ENCODE measurements at regions not wholly inside any gene's neighbourhood (a gene's known extent, or its start where the extent isn't known, plus 50 kb on each side); places are given as distances from the start of the nearest gene placed in this dataset.
"Not testable (repeated sequence)": the region's sequence is repeated elsewhere in the genome, so short reads cannot be mapped to it uniquely, and the experiment has no call there.

DNA sequence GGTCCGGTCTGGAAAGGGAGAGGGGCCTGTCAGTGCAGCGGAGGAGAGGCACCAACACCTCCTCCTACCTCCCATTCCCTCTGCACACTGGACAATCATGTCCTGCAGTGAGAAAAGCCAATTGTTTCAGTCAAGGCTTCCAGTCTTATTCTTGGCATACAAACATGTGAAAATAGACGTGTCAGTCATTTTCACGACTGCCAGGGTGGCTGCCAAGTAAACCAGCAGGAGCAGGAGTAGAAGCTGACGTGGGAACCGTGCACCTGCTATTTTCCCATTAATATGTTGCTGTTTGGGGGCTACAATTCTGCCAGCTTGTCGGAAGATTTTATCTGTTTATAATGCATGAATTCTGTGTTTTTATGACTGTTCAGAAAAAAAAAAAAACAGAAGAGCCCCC is 202.3 kb downstream of the SPP2 start:
- TF ChIP-seq, protein P1, sequence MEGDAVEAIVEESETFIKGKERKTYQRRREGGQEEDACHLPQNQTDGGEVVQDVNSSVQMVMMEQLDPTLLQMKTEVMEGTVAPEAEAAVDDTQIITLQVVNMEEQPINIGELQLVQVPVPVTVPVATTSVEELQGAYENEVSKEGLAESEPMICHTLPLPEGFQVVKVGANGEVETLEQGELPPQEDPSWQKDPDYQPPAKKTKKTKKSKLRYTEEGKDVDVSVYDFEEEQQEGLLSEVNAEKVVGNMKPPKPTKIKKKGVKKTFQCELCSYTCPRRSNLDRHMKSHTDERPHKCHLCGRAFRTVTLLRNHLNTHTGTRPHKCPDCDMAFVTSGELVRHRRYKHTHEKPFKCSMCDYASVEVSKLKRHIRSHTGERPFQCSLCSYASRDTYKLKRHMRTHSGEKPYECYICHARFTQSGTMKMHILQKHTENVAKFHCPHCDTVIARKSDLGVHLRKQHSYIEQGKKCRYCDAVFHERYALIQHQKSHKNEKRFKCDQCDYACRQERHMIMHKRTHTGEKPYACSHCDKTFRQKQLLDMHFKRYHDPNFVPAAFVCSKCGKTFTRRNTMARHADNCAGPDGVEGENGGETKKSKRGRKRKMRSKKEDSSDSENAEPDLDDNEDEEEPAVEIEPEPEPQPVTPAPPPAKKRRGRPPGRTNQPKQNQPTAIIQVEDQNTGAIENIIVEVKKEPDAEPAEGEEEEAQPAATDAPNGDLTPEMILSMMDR (IDR thresholded peaks at IDR 0.05) = no peak
- no peak for DNase-seq (ENCODE audit: low spot score)
- H3K27ac ChIP-seq = no peak overlapping the region
- H3K4me3 ChIP-seq = no peak overlapping the region

DNA sequence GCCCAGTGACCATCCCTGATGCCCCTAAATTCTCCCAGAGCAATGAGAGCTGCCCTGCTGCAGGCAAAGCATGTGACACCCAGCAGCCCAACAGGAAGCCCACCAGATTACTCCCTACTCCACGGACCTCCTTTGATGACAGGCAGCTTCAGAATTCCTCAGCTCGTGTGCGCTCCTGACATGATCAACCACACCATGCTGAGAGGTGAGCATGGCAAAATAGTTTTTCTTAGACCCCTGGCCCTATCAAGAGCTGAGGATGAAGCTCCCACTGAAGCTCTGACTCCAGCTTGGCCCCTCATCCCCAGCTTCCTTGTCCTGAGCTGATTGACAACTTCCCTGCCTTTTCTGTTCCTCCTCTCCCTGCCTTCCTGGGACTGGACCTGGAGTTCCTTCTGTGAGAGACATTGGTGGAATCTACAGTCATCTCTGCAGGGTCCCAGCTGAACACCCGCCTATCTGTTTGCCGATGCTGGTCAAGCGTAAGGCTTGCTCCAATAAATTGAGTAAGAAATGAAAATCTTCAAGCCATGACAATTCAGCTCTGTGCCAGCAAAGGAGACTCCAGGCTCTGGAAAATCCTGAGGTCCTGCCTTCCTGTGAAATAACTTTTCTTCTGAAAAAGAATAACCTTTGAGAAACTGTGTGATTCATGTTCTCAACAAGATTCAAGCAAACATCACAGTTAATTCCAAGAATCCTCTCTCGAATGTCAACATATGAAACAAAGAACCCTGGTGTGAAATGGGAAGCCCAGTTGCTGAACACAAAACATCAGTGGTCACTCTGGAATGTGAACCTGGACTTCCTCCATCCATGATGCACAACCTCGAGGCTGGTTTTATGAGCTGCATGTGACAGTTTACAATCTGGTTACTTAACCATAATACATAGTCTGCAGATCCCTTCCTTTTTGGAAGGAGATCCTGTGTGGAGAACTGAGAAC is 201.1 kb downstream of the SPP2 start:
- TF ChIP-seq, protein P1 (IDR thresholded peaks at IDR 0.05) = no peak
- no peak for DNase-seq (ENCODE audit: low spot score)
- Histone ChIP-seq H3K27ac (no peak overlapping the region), H3K4me3 (no peak overlapping the region)

DNA sequence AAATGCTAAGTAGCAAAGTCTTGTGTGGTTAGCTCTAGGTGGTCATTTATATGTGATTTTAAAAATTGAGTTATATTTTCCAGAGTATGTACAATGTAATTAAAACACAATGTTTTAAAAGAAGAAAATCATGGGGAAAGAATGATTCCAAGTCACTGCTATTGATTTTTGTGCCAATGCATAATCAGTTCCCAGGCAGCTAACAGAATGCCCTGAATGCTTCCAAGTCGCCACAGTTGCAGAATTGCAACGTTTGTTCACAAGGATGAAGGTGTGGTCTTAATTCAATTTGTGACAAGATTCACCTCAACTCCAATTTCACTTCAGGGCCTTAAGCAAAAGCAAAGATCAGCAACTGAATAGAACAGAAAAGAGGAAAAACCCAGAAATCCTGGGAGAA is 200.4 kb downstream of the SPP2 start:
- TF ChIP-seq, protein P1 (IDR thresholded peaks at IDR 0.05) = no peak
- no peak for DNase-seq (ENCODE audit: low spot score)
- no peak overlapping the region for H3K27ac ChIP-seq
- H3K4me3 ChIP-seq = no peak overlapping the region

DNA sequence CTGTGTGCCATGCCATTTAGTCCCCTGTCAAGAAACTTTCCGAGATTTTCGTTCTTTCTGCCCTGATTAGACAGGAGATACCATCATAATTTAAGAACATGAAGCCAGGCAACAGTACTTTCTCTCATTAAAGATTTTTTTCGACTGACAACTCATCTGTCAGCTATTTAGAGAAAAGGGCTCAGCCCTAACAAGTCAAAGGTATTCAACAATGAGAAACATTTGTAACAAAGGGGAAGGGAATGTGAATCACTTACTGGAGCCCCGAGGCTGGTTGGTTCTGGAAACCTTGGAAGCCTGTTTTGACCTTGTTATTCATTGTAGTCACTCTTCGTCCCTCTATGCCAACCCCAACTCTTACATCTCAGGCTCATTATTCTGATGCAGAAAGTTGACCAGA is 199.4 kb downstream of the SPP2 start:
- TF ChIP-seq, protein P1 (IDR thresholded peaks at IDR 0.05) = no peak
- DNase-seq (ENCODE audit: low spot score) = no peak
- H3K27ac ChIP-seq = no peak overlapping the region
- H3K4me3 ChIP-seq = no peak overlapping the region

DNA sequence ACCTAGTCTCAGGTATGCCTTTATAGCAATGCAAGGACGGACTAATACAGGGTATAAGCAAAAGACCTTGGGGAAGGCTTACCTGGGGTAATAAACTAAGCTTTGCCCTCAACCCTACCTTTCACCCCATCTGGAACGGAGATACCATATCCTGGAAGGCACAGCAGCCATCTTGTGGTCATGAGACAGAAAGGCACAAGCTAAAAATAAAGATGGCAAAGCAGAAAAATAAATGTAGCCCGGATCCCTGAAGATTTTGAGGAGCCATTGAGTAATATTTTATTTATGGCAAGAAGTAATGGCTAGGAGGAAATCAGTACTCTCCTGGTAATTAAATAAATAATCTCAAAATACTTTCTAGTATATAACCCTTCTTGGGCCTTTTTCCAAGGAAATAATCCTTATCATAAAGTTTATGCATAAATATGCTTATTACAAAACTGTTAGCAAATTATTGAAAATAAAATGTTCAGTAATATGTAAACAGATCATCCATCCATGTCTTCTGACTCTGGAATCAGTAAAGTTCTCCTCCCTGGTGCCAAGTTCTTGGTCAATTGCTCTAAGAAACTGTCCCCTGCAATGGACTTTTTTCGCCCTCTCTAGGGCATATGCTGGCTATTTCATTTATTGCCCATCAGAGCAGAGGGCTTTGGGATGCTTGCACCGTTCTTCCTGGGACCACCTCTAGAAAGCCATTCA is 198.7 kb downstream of the SPP2 start:
- no peak overlapping the region for H3K27ac ChIP-seq
- no peak overlapping the region for H3K4me3 ChIP-seq
- DNase-seq (ENCODE audit: low spot score) = no peak
- TF ChIP-seq, protein P1 (IDR thresholded peaks at IDR 0.05) = no peak

DNA sequence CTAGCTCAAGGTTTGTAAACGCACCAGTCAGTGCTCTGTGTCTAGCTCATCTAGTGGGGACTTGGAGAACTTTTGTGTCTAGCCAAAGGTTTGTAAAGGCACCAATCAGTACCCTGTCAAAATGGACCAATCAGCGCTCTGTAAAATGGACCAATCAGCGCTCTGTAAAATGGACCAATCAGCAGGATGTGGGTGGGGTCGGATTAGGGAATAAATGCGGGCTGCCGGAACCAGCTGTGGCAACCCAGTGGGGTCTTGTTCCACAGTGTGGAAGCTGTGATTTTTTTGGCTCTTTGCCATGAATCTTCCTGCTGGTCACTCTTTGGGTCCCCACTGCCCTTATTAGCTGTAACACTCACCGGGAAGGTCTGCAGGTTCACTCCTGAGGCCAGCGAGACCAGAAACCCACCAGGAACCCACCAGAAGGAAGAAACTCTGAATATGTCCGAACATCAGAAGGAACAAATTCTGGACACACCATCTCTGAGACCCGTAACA is 197.8 kb downstream of the SPP2 start:
- not testable (repeated sequence) for H3K4me3 ChIP-seq; DNase-seq (ENCODE audit: low spot score); H3K27ac ChIP-seq

DNA sequence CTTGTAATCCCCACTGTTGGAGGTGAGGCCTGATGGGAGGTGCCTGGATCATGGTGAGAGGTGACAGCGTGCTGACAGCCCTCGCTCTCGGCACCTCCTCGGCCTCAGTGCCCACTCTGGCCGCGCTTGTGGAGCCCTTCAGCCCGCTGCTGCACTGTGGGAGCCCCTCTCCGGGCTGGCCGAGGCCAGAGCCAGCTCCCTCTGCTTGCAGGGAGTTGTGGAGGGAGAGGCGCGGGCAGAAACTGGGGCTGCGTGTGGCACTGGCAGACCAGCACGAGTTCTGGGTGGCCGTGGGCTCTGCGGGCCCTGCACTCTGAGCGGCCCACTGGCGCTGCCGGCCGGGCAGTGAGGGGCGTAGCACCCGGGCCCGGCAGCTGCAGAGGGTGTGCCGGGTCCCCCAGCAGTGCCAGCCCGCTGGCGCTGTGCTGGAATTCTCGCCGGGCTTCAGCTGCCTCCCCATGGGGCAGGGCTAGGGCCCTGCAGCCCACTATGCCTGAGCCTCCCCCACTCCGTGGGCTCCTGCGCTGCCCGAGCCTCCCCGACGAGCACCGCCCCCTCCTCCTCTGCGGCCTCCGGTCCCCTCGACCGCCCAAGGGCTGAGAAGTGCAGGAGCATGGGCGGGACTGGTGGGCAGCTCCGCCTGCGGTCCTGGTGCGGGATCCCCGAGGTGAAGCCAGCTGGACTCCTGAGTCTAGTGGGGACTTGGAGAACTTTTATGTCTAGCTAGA is 197.1 kb downstream of the SPP2 start:
- TF ChIP-seq, protein P1 (IDR thresholded peaks at IDR 0.05) = no peak
- no peak for DNase-seq (ENCODE audit: low spot score)
- no peak overlapping the region for H3K4me3 ChIP-seq
- no peak overlapping the region for H3K27ac ChIP-seq
